ENCODE measurements at regions not wholly inside any gene's neighbourhood (a gene's known extent, or its start where the extent isn't known, plus 50 kb on each side); places are given as distances from the start of the nearest gene placed in this dataset.

GRCh38 chr2:44877417-44877816 is 64.1 kb upstream of the SIX3 start:
- WGBS (ENCODE audit: insufficient coverage), result 90% methylated on average over 5 of the region's 7 CpGs
- Histone ChIP-seq H3K4me3 (ENCODE audit: control insufficient read depth in 1 of 7, extremely low read depth in 1 of 7, insufficient read depth in 4 of 7, low read depth in 2 of 7, low read length in 6 of 7) (no peak overlapping the region), H3K27ac (ENCODE audit: insufficient read depth in 1 of 2, low read depth in 1 of 2, low read length in 2 of 2, poor library complexity in 1 of 2, severe bottlenecking in 2 of 2) (no peak overlapping the region), H3K4me1 (ENCODE audit: control extremely low read depth in 1 of 4, control insufficient read depth in 4 of 4, insufficient read depth in 4 of 4, low read length in 3 of 4) (no peaks in the 10 kb centered on the region), H3K36me3 (ENCODE audit: control insufficient read depth in 4 of 4, insufficient read depth in 4 of 4, low read length in 3 of 4) (no peaks in the 10 kb centered on the region), H3K9me3 (ENCODE audit: control extremely low read depth in 1 of 5, control insufficient read depth in 4 of 5, insufficient read depth in 2 of 5, low read depth in 1 of 5, low read length in 4 of 5) (peaks cover 0 to 22% (median 6%) of the 10 kb centered on the region in 5 experiments), H3K27me3 (replicated peaks in 2 of 5; ENCODE audit: control insufficient read depth in 4 of 5, insufficient read depth in 5 of 5, low read length in 4 of 5) (peaks cover 0 to 55% (median 9%) of the 10 kb centered on the region in 5 experiments)
- CTCF ChIA-PET, result no interaction called here
- POLR2A ChIA-PET, result no interaction called here
- DNase-seq, result no peak

DNA sequence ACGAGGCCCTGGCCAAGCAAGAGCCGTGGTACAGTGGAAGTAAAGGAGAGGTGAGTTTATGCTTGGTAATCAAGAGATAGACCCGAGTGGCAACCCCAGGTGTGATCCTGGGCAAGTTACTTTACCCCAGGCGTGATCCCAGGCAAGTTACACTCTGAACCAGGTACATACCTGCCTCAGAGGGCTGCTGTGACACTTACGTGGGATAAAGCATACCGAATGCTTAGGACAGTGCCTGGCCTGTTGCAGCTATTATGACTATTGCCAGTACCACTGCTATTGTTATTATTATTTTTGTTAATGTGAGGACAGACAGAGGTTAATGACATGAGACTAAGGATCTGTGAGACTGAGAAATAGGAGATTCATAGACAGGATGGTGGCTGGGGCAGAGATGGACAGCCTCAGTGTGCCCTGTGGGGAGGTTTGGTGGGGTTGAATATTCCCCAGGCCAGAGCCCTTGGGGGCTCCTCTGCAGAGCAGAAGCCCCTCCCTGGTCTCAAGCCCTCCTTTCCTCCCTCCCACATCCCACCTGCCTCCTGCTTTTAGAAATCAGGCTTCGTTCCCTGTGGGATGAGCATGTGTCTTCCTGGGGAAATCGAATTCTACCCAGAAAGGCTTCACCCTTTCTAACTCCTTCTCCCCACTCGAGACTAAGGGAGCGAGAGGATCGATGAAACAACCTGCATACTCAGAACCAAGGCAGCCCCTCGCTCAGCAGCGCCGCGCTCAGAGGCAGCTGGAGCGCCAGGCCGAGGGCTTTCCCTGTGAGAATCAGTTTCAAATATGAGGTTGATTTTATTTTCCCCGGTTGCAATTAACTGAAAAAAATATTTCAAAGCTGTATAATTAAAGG is 62.0 kb upstream of the SIX3 start:
- ChIA-PET POLR2A (no interaction called here), CTCF (no interaction called here)

DNA sequence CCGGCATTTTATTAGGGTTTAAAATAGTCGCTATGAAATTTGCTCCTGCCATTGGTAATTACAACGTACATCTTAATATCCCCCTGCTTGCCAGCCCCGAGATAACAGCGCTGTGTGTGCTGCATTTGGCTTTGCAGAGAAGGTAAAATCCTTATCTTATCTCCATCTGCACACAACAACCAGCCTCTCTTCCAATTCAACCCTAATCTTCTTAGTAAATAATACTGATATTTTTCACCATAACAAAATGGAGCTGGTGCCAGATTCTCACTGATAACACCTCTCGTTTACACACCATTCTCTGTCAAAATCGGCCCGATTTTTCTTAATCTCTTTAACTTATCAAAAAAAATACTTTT is 61.4 kb upstream of the SIX3 start:
- no peaks in the 10 kb centered on the region for H3K36me3 ChIP-seq (ENCODE audit: control insufficient read depth in 4 of 4, insufficient read depth in 4 of 4, low read length in 3 of 4)
- POLR2A ChIA-PET, result no interaction called here
- H3K9me3 ChIP-seq (ENCODE audit: control extremely low read depth in 1 of 5, control insufficient read depth in 4 of 5, insufficient read depth in 2 of 5, low read depth in 1 of 5, low read length in 4 of 5), result peaks cover 0 to 12% (median 1%) of the 10 kb centered on the region in 5 experiments
- no peak overlapping the region for H3K27ac ChIP-seq (ENCODE audit: insufficient read depth in 1 of 2, low read depth in 1 of 2, low read length in 2 of 2, poor library complexity in 1 of 2, severe bottlenecking in 2 of 2)
- WGBS (ENCODE audit: insufficient coverage), result 20% methylated on average over 1 of the region's 8 CpGs
- no peaks in the 10 kb centered on the region for H3K4me1 ChIP-seq (ENCODE audit: control extremely low read depth in 1 of 4, control insufficient read depth in 4 of 4, insufficient read depth in 4 of 4, low read length in 3 of 4)
- no peak overlapping the region for H3K4me3 ChIP-seq (ENCODE audit: control insufficient read depth in 1 of 7, extremely low read depth in 1 of 7, insufficient read depth in 4 of 7, low read depth in 2 of 7, low read length in 6 of 7)
- CTCF ChIA-PET, result no interaction called here
- peaks cover 0 to 74% (median 18%) of the 10 kb centered on the region in 5 experiments for H3K27me3 ChIP-seq (replicated peaks in 2 of 5; ENCODE audit: control insufficient read depth in 4 of 5, insufficient read depth in 5 of 5, low read length in 4 of 5)
- no peak for DNase-seq

More for the DNA sequence above, 62.0 kb upstream of the SIX3 start:
- no peak overlapping the region for H3K4me3 ChIP-seq (ENCODE audit: control insufficient read depth in 1 of 7, extremely low read depth in 1 of 7, insufficient read depth in 4 of 7, low read depth in 2 of 7, low read length in 6 of 7)
- H3K27ac ChIP-seq (ENCODE audit: insufficient read depth in 1 of 2, low read depth in 1 of 2, low read length in 2 of 2, poor library complexity in 1 of 2, severe bottlenecking in 2 of 2), result no peak overlapping the region
- DNase-seq, result no peak
- WGBS (ENCODE audit: insufficient coverage), result 81% methylated on average over 16 of the region's 18 CpGs
- no peaks in the 10 kb centered on the region for H3K36me3 ChIP-seq (ENCODE audit: control insufficient read depth in 4 of 4, insufficient read depth in 4 of 4, low read length in 3 of 4)
- H3K27me3 ChIP-seq (replicated peaks in 2 of 5; ENCODE audit: control insufficient read depth in 4 of 5, insufficient read depth in 5 of 5, low read length in 4 of 5), result peaks cover 0 to 70% (median 16%) of the 10 kb centered on the region in 5 experiments
- H3K9me3 ChIP-seq (ENCODE audit: control extremely low read depth in 1 of 5, control insufficient read depth in 4 of 5, insufficient read depth in 2 of 5, low read depth in 1 of 5, low read length in 4 of 5), result peaks cover 0 to 18% (median 4%) of the 10 kb centered on the region in 5 experiments
- H3K4me1 ChIP-seq (ENCODE audit: control extremely low read depth in 1 of 4, control insufficient read depth in 4 of 4, insufficient read depth in 4 of 4, low read length in 3 of 4), result no peaks in the 10 kb centered on the region

GRCh38 chr2:44881856-44882255 is 59.6 kb upstream of the SIX3 start:
- peaks cover 0 to 79% (median 28%) of the 10 kb centered on the region in 5 experiments for H3K27me3 ChIP-seq (replicated peaks in 2 of 5; ENCODE audit: control insufficient read depth in 4 of 5, insufficient read depth in 5 of 5, low read length in 4 of 5)
- ChIA-PET CTCF (interaction anchor here (0.6 to 0.8 kb wide), 2 partner anchors 74 to 373 kb away, joined by 3 read pairs; no protein-coding TSS in a partner anchor), POLR2A (interaction anchor here (0.7 kb wide), 1 partner anchor 1315 kb away, joined by 3 read pairs; no protein-coding TSS in a partner anchor)

DNA sequence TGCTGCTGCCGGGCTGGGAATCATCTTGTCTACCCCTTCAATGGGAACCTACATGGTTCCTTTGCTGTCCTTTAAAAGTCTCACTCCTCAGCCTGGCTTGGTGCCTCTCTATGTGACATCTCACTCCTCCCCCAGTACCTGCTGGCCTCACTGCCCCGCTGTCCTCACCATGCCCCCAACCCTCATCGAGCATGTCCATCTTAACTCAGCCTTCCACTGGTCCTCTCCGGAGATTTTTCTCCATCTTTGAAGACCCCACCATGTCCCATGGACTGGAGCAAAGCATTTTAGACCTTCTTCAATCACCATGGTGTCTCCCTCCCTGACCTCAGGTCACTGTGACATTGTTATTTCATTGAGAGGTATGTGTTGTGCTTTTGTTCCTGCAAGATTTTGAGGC is 58.1 kb upstream of the SIX3 start:
- no peak overlapping the region for H3K4me3 ChIP-seq (ENCODE audit: control insufficient read depth in 1 of 7, extremely low read depth in 1 of 7, insufficient read depth in 4 of 7, low read depth in 2 of 7, low read length in 6 of 7)
- no peaks in the 10 kb centered on the region for H3K36me3 ChIP-seq (ENCODE audit: control insufficient read depth in 4 of 4, insufficient read depth in 4 of 4, low read length in 3 of 4)
- no peaks in the 10 kb centered on the region for H3K4me1 ChIP-seq (ENCODE audit: control extremely low read depth in 1 of 4, control insufficient read depth in 4 of 4, insufficient read depth in 4 of 4, low read length in 3 of 4)
- H3K27ac ChIP-seq (ENCODE audit: insufficient read depth in 1 of 2, low read depth in 1 of 2, low read length in 2 of 2, poor library complexity in 1 of 2, severe bottlenecking in 2 of 2), result no peak overlapping the region
- POLR2A ChIA-PET, result no interaction called here
- peaks cover 0 to 77% (median 31%) of the 10 kb centered on the region in 5 experiments for H3K27me3 ChIP-seq (replicated peaks in 2 of 5; ENCODE audit: control insufficient read depth in 4 of 5, insufficient read depth in 5 of 5, low read length in 4 of 5)
- CTCF ChIA-PET, result no interaction called here
- peaks cover 0 to 3% (median 0%) of the 10 kb centered on the region in 5 experiments for H3K9me3 ChIP-seq (ENCODE audit: control extremely low read depth in 1 of 5, control insufficient read depth in 4 of 5, insufficient read depth in 2 of 5, low read depth in 1 of 5, low read length in 4 of 5)
- WGBS (ENCODE audit: insufficient coverage), result 97% methylated on average over 4 of the region's 4 CpGs
- no peak for DNase-seq

More at GRCh38 chr2:44881856-44882255, 59.6 kb upstream of the SIX3 start:
- H3K4me1 ChIP-seq (ENCODE audit: control extremely low read depth in 1 of 4, control insufficient read depth in 4 of 4, insufficient read depth in 4 of 4, low read length in 3 of 4), result no peaks in the 10 kb centered on the region
- no peak overlapping the region for H3K27ac ChIP-seq (ENCODE audit: insufficient read depth in 1 of 2, low read depth in 1 of 2, low read length in 2 of 2, poor library complexity in 1 of 2, severe bottlenecking in 2 of 2)
- no peaks in the 10 kb centered on the region for H3K36me3 ChIP-seq (ENCODE audit: control insufficient read depth in 4 of 4, insufficient read depth in 4 of 4, low read length in 3 of 4)
- no peak overlapping the region for H3K4me3 ChIP-seq (ENCODE audit: control insufficient read depth in 1 of 7, extremely low read depth in 1 of 7, insufficient read depth in 4 of 7, low read depth in 2 of 7, low read length in 6 of 7)
- DNase-seq, result no peak
- H3K9me3 ChIP-seq (ENCODE audit: control extremely low read depth in 1 of 5, control insufficient read depth in 4 of 5, insufficient read depth in 2 of 5, low read depth in 1 of 5, low read length in 4 of 5), result peaks cover 0 to 3% (median 0%) of the 10 kb centered on the region in 5 experiments

DNA sequence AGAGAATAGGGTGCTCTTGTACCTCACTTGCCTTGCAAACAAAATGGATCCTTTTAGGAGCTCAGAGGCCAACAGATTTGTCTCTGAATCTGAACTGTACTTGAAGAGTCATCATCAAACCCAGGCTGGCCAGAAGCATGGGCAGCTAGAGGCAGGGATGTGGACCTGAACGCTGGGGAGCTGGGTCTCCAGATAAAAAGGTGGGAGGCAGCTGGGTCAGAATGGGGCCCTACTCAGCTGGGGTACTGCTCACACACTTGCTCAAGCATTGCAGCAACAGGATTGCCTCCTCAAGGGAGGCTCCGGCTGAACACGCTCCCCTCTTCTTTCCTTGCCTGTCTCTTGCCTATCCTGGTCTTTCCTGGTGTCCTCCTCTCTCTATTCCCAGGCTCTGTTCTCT is 57.3 kb upstream of the SIX3 start:
- Histone ChIP-seq H3K4me1 (ENCODE audit: control extremely low read depth in 1 of 4, control insufficient read depth in 4 of 4, insufficient read depth in 4 of 4, low read length in 3 of 4) (no peaks in the 10 kb centered on the region), H3K36me3 (ENCODE audit: control insufficient read depth in 4 of 4, insufficient read depth in 4 of 4, low read length in 3 of 4) (no peaks in the 10 kb centered on the region), H3K9me3 (ENCODE audit: control extremely low read depth in 1 of 5, control insufficient read depth in 4 of 5, insufficient read depth in 2 of 5, low read depth in 1 of 5, low read length in 4 of 5) (peaks cover 0 to 3% (median 0%) of the 10 kb centered on the region in 5 experiments), H3K27ac (ENCODE audit: insufficient read depth in 1 of 2, low read depth in 1 of 2, low read length in 2 of 2, poor library complexity in 1 of 2, severe bottlenecking in 2 of 2) (no peak overlapping the region), H3K4me3 (ENCODE audit: control insufficient read depth in 1 of 7, extremely low read depth in 1 of 7, insufficient read depth in 4 of 7, low read depth in 2 of 7, low read length in 6 of 7) (no peak overlapping the region), H3K27me3 (replicated peaks in 2 of 5; ENCODE audit: control insufficient read depth in 4 of 5, insufficient read depth in 5 of 5, low read length in 4 of 5) (peaks cover 0 to 71% (median 31%) of the 10 kb centered on the region in 5 experiments)
- ChIA-PET CTCF (no interaction called here), POLR2A (no interaction called here)
- WGBS (ENCODE audit: insufficient coverage), result 100% methylated on average over 1 of the region's 3 CpGs
- no peak for DNase-seq

GRCh38 chr2:44884677-44885076 is 56.8 kb upstream of the SIX3 start:
- Histone ChIP-seq H3K4me1 (ENCODE audit: control extremely low read depth in 1 of 4, control insufficient read depth in 4 of 4, insufficient read depth in 4 of 4, low read length in 3 of 4) (no peaks in the 10 kb centered on the region), H3K9me3 (ENCODE audit: control extremely low read depth in 1 of 5, control insufficient read depth in 4 of 5, insufficient read depth in 2 of 5, low read depth in 1 of 5, low read length in 4 of 5) (peaks cover 0 to 3% (median 0%) of the 10 kb centered on the region in 5 experiments), H3K27ac (ENCODE audit: insufficient read depth in 1 of 2, low read depth in 1 of 2, low read length in 2 of 2, poor library complexity in 1 of 2, severe bottlenecking in 2 of 2) (no peak overlapping the region), H3K36me3 (ENCODE audit: control insufficient read depth in 4 of 4, insufficient read depth in 4 of 4, low read length in 3 of 4) (no peaks in the 10 kb centered on the region), H3K4me3 (ENCODE audit: control insufficient read depth in 1 of 7, extremely low read depth in 1 of 7, insufficient read depth in 4 of 7, low read depth in 2 of 7, low read length in 6 of 7) (no peak overlapping the region), H3K27me3 (replicated peaks in 2 of 5; ENCODE audit: control insufficient read depth in 4 of 5, insufficient read depth in 5 of 5, low read length in 4 of 5) (peaks cover 0 to 66% (median 31%) of the 10 kb centered on the region in 5 experiments)
- ChIA-PET POLR2A (no interaction called here), CTCF (no interaction called here)
- WGBS (ENCODE audit: insufficient coverage), result 100% methylated on average over 2 of the region's 3 CpGs
- no peak for DNase-seq
